ENCODE measurements at regions not wholly inside any gene's neighbourhood (a gene's known extent, or its start where the extent isn't known, plus 50 kb on each side); places are given as distances from the start of the nearest gene placed in this dataset.

GRCh38 chr20:24895431-24895830 is 53.6 kb upstream of the CST7 start:
- Mint-ChIP-seq H3K27me3 (ENCODE audit: insufficient read depth, low read depth) (peaks cover 5% of the 10 kb centered on the region), H3K4me3 (no peak overlapping the region), H3K9me3 (peaks cover 20% of the 10 kb centered on the region), H3K27ac (no peak overlapping the region), H3K36me3 (no peaks in the 10 kb centered on the region), H3K4me1 (no peaks in the 10 kb centered on the region)
- Histone ChIP-seq H3K4me2 (no peak overlapping the region), H3K4me3 (no peak overlapping the region), H2AFZ (replicated peaks) (no peak overlapping the region), H4K20me1 (ENCODE audit: low read depth) (no peaks in the 10 kb centered on the region), H3K9ac (no peak overlapping the region), H3K36me3 (no peaks in the 10 kb centered on the region), H3K27me3 (no peaks in the 10 kb centered on the region), H3K4me1 (no peaks in the 10 kb centered on the region), H3K27ac (no peak overlapping the region), H3K9me3 (ENCODE audit: low read depth) (no peaks in the 10 kb centered on the region), H3K79me2 (ENCODE audit: low read depth) (no peaks in the 10 kb centered on the region), H3F3A (ENCODE audit: low read depth) (no peaks in the 10 kb centered on the region)
- TF ChIP-seq EZH2phosphoT487 (IDR thresholded peaks at IDR 0.05) (no peak), EZH2 (IDR thresholded peaks at IDR 0.05) (no peak)
- TF ChIP-seq, protein P1, sequence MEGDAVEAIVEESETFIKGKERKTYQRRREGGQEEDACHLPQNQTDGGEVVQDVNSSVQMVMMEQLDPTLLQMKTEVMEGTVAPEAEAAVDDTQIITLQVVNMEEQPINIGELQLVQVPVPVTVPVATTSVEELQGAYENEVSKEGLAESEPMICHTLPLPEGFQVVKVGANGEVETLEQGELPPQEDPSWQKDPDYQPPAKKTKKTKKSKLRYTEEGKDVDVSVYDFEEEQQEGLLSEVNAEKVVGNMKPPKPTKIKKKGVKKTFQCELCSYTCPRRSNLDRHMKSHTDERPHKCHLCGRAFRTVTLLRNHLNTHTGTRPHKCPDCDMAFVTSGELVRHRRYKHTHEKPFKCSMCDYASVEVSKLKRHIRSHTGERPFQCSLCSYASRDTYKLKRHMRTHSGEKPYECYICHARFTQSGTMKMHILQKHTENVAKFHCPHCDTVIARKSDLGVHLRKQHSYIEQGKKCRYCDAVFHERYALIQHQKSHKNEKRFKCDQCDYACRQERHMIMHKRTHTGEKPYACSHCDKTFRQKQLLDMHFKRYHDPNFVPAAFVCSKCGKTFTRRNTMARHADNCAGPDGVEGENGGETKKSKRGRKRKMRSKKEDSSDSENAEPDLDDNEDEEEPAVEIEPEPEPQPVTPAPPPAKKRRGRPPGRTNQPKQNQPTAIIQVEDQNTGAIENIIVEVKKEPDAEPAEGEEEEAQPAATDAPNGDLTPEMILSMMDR (IDR thresholded peaks at IDR 0.05): no peak
- no peak for DNase-seq (ENCODE audit: low spot score)

DNA sequence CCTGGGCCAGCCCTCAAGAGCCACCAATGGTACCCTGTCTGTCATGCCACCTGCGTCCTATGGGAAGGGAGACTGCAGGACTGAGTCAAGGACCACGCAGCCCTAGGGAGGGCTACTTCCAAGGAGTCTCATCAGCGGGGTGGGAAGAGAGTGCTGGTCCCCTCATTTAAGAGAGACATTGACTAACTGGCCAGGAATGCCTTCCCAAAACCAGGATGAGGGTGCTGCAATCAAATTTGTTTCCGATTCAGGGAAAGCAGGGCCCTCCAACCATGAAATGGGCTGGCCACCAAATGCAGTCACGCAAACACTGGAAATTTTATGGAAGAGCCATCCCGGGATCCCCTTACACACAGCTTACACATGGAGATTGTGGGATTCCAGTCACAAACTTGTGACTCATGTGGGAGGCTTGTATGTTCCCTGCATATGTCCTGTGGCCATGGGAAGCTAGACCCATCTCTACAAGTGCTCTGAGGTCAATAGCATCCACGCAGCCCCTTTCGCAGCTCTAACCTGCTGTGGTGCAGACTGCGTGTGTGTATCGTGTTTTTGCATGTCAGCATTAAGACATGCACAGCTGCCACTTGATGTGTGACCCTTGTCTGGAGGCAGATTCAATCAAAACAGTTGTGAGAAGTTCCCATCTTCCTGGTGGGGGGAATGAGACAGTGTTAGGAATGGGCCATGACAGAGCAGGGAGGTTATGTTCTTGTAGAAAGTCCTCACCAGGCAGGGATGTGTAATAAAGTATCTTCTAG is 53.0 kb upstream of the CST7 start:
- H3K27me3 Mint-ChIP-seq (ENCODE audit: insufficient read depth, low read depth): peaks cover 5% of the 10 kb centered on the region
- peaks cover 21% of the 10 kb centered on the region for H3K9me3 Mint-ChIP-seq
- no peak overlapping the region for H3K27ac ChIP-seq
- TF ChIP-seq EZH2 (IDR thresholded peaks at IDR 0.05) (no peak), EZH2phosphoT487 (IDR thresholded peaks at IDR 0.05) (no peak)
- TF ChIP-seq, protein P1 (IDR thresholded peaks at IDR 0.05): no peak
- H3K27ac Mint-ChIP-seq: no peak overlapping the region
- no peaks in the 10 kb centered on the region for H4K20me1 ChIP-seq (ENCODE audit: low read depth)
- no peaks in the 10 kb centered on the region for H3K4me1 ChIP-seq
- no peaks in the 10 kb centered on the region for H3K4me1 Mint-ChIP-seq
- H3K9ac ChIP-seq: no peak overlapping the region
- H3K4me3 Mint-ChIP-seq: no peak overlapping the region
- no peaks in the 10 kb centered on the region for H3F3A ChIP-seq (ENCODE audit: low read depth)
- no peaks in the 10 kb centered on the region for H3K79me2 ChIP-seq (ENCODE audit: low read depth)
- DNase-seq (ENCODE audit: low spot score): no peak
- H3K4me3 ChIP-seq: no peak overlapping the region
- no peaks in the 10 kb centered on the region for H3K9me3 ChIP-seq (ENCODE audit: low read depth)
- H3K36me3 Mint-ChIP-seq: no peaks in the 10 kb centered on the region
- H3K4me2 ChIP-seq: no peak overlapping the region
- H3K27me3 ChIP-seq: no peaks in the 10 kb centered on the region
- no peak overlapping the region for H2AFZ ChIP-seq (replicated peaks)
- no peaks in the 10 kb centered on the region for H3K36me3 ChIP-seq

- no peaks in the 10 kb centered on the region for H3K4me1 Mint-ChIP-seq
- H4K20me1 ChIP-seq (ENCODE audit: low read depth): no peaks in the 10 kb centered on the region
Observed at GRCh38 chr20:24896984-24897383, 52.1 kb upstream of the CST7 start.

More at GRCh38 chr20:24896984-24897383, 52.1 kb upstream of the CST7 start:
- Histone ChIP-seq H3K9ac (no peak overlapping the region), H3K9me3 (ENCODE audit: low read depth) (no peaks in the 10 kb centered on the region), H3K36me3 (no peaks in the 10 kb centered on the region), H3K4me2 (no peak overlapping the region), H3K4me1 (no peaks in the 10 kb centered on the region), H3K4me3 (no peak overlapping the region), H3K79me2 (ENCODE audit: low read depth) (no peaks in the 10 kb centered on the region), H3K27ac (no peak overlapping the region), H3F3A (ENCODE audit: low read depth) (no peaks in the 10 kb centered on the region), H3K27me3 (no peaks in the 10 kb centered on the region), H2AFZ (replicated peaks) (no peak overlapping the region)
- H3K27ac Mint-ChIP-seq: no peak overlapping the region
- TF ChIP-seq, protein P1 (IDR thresholded peaks at IDR 0.05): no peak
- TF ChIP-seq EZH2 (IDR thresholded peaks at IDR 0.05) (no peak), EZH2phosphoT487 (IDR thresholded peaks at IDR 0.05) (no peak)
- peaks cover 3% of the 10 kb centered on the region for H3K27me3 Mint-ChIP-seq (ENCODE audit: insufficient read depth, low read depth)
- no peaks in the 10 kb centered on the region for H3K36me3 Mint-ChIP-seq
- no peak for DNase-seq (ENCODE audit: low spot score)
- H3K4me3 Mint-ChIP-seq: no peak overlapping the region
- peaks cover 21% of the 10 kb centered on the region for H3K9me3 Mint-ChIP-seq

Data from neural progenitor cell (in vitro differentiated cells).